Endothelial cell of umbilical vein (primary cell): ENCODE measurements at regions not wholly inside any gene's neighbourhood (a gene's known extent, or its start where the extent isn't known, plus 50 kb on each side); places are given as distances from the start of the nearest gene placed in this dataset.

Experiments
- BruUV-seq: library from RNA; stranded (reverse); fragments of 400-500 nt; replicated peaks from 2 replicates; lab custom pipeline; 2021; lab: Mats Ljungman, UMichigan
- CTCF ChIA-PET: fragments of 300-600, 350-600 bp; sonication (Branson Sonifier 250); formaldehyde crosslinking; loops from one replicate; lab custom pipeline; 2021; ENCODE audit warnings: antibody characterized with exemption, inconsistent platforms; lab: Charles Lee
- POLR2A ChIA-PET: fragments of 300-600, 350-600 bp; sonication (Branson Sonifier 250); formaldehyde crosslinking; loops from one replicate; lab custom pipeline; 2021; ENCODE audit warnings: antibody characterized with exemption, inconsistent platforms; lab: Charles Lee
- DNase-seq: peaks from one replicate; pipeline ENCODE4 v3.0.0-alpha.2; 2011; ENCODE audit warnings: low read depth, low spot score
- FAIRE-seq: peaks from 2 replicates; lab custom pipeline; 2011; peaks lifted over from hg19 to GRCh38; lab: Jason Lieb, UNC
- H2AFZ ChIP-seq: 2 replicates; pipeline ENCODE4 v1.6.0; 2012; ENCODE audit warnings: low read depth, low read length, control low read depth, inconsistent platforms
- H3K27ac ChIP-seq: 2 replicates; pipeline ENCODE4 v1.5.1; 2011; ENCODE audit warnings: low read depth, mild to moderate bottlenecking, control low read depth, low read length, moderate library complexity; ENCODE audit not compliant: insufficient read depth
- H3K27me3 ChIP-seq, 2 experiments: 2 replicates each; pipeline versions ENCODE4 v1.6.0 to v1.6.1; 2011; ENCODE audit warnings: low read length in 2 of 2, mixed read lengths in 1 of 2; ENCODE audit not compliant: control insufficient read depth in 2 of 2, insufficient read depth in 2 of 2
- H3K36me3 ChIP-seq, 2 experiments: 2 replicates in 1 of 2; 3 replicates in 1 of 2; pipeline ENCODE4 v1.5.1; 2011; ENCODE audit warnings: low read length in 2 of 2, mild to moderate bottlenecking in 1 of 2, moderate library complexity in 1 of 2; ENCODE audit not compliant: control insufficient read depth in 2 of 2, insufficient read depth in 2 of 2; ENCODE audit errors: extremely low read depth in 1 of 2
- H3K4me1 ChIP-seq: 3 replicates; pipeline ENCODE4 v1.5.1; 2011; ENCODE audit warnings: mild to moderate bottlenecking, low read length; ENCODE audit not compliant: control insufficient read depth, insufficient read depth; ENCODE audit errors: extremely low read depth
- H3K4me2 ChIP-seq: 2 replicates; pipeline ENCODE4 v1.6.1; 2011; ENCODE audit warnings: low read length, control low read depth, mixed read lengths; ENCODE audit not compliant: insufficient read depth
- H3K4me3 ChIP-seq, 3 experiments: fragments of 200-600 bp in 1 of 3; sonication (generic), shearing (Covaris generic) in 1 of 3; replicated peaks in 1 of 3; 2 replicates each; pipeline ENCODE4 v1.5.1; 2011 to 2016; ENCODE audit warnings: control low read depth in 3 of 3, low read length in 3 of 3, mild to moderate bottlenecking in 2 of 3, inconsistent platforms in 1 of 3, low read depth in 1 of 3, moderate library complexity in 1 of 3; ENCODE audit not compliant: insufficient read depth in 1 of 3
- H3K79me2 ChIP-seq: 2 replicates; pipeline ENCODE4 v1.6.0; 2012; ENCODE audit warnings: low read length, inconsistent platforms; ENCODE audit not compliant: control insufficient read depth, insufficient read depth
- H3K9ac ChIP-seq: replicated peaks from 2 replicates; pipeline ENCODE3; 2011; ENCODE audit warnings: low read length, control low read depth; ENCODE audit not compliant: insufficient read depth; ENCODE audit errors: extremely low read depth
- H3K9me1 ChIP-seq: replicated peaks from 3 replicates; pipeline ENCODE4 v1.6.0; 2011; ENCODE audit warnings: mild to moderate bottlenecking, low read length; ENCODE audit not compliant: control insufficient read depth, insufficient read depth; ENCODE audit errors: extremely low read depth
- H3K9me3 ChIP-seq: replicated peaks from 2 replicates; pipeline ENCODE4 v1.5.1; 2012; ENCODE audit warnings: low read length, inconsistent platforms; ENCODE audit not compliant: control insufficient read depth, insufficient read depth
- H4K20me1 ChIP-seq: replicated peaks from 2 replicates; pipeline ENCODE3; 2011; ENCODE audit warnings: mild to moderate bottlenecking, low read length; ENCODE audit not compliant: control insufficient read depth, insufficient read depth; ENCODE audit errors: extremely low read depth
- EZH2 ChIP-seq: IDR thresholded peaks from 2 replicates; pipeline ENCODE4 v1.6.1; 2012; ENCODE audit warnings: borderline replicate concordance, low read depth, mild to moderate bottlenecking, moderate library complexity, low read length, inconsistent platforms; ENCODE audit not compliant: severe bottlenecking
- FOS ChIP-seq: IDR thresholded peaks from 2 replicates; pipeline ENCODE4 v1.6.1; 2011; ENCODE audit warnings: mild to moderate bottlenecking, low read length, moderate library complexity, borderline replicate concordance; ENCODE audit not compliant: insufficient read depth
- GATA2 ChIP-seq: IDR thresholded peaks from 2 replicates; pipeline ENCODE4 v1.7.0; 2011; ENCODE audit warnings: low read depth, mild to moderate bottlenecking, moderate library complexity, mixed read lengths, low read length; ENCODE audit not compliant: insufficient read length, insufficient read depth
- JUN ChIP-seq: IDR thresholded peaks from 2 replicates; pipeline ENCODE4 v1.6.1; 2011; ENCODE audit warnings: borderline replicate concordance, low read depth; ENCODE audit not compliant: insufficient read length, insufficient read depth
- MYC ChIP-seq: IDR thresholded peaks from one replicate; pipeline ENCODE4 v1.6.1; 2011; ENCODE audit warnings: mild to moderate bottlenecking, low read depth, low read length
- POLR2A ChIP-seq: IDR thresholded peaks from 2 replicates; pipeline ENCODE4 v1.6.1; 2012; ENCODE audit warnings: low read depth, mild to moderate bottlenecking, control low read depth, low read length
- POLR2AphosphoS5 ChIP-seq: IDR thresholded peaks from 2 replicates; pipeline ENCODE4 v1.6.1; 2012; ENCODE audit warnings: low read depth, mild to moderate bottlenecking, control low read depth, low read length, moderate library complexity; ENCODE audit not compliant: insufficient read depth
- dilution Hi-C: fragments of 300-500 bp; cut with MboI; formaldehyde crosslinking; loops from one replicate; pipeline ENCODE4 v1.15.0; 2019; ENCODE audit warnings: low sequenced_read_pairs; ENCODE audit not compliant: extremely low pct_ligation_motif_present
- intact Hi-C: fragments of 100-400 bp; cut with micrococcal nuclease; formaldehyde crosslinking; loops from one replicate; pipeline ENCODE4 v1.10.0; 2022
- TF ChIP-seq, protein P1 (sequence below): IDR thresholded peaks from 2 replicates; pipeline ENCODE4 v1.6.1; 2011; ENCODE audit not compliant: insufficient read depth, insufficient read length
- TF ChIP-seq, protein P2 (sequence below), 2 donors: IDR thresholded peaks; 1 replicate in 1 of 2; 2 replicates in 1 of 2; pipeline ENCODE4 v1.5.1; 2011; ENCODE audit warnings: low read length in 2 of 2, mild to moderate bottlenecking in 2 of 2, moderate library complexity in 2 of 2, control low read depth in 1 of 2, inconsistent platforms in 1 of 2, low read depth in 1 of 2; ENCODE audit not compliant: insufficient read depth in 1 of 2; ENCODE audit errors: extremely low read depth in 1 of 2

DNA sequence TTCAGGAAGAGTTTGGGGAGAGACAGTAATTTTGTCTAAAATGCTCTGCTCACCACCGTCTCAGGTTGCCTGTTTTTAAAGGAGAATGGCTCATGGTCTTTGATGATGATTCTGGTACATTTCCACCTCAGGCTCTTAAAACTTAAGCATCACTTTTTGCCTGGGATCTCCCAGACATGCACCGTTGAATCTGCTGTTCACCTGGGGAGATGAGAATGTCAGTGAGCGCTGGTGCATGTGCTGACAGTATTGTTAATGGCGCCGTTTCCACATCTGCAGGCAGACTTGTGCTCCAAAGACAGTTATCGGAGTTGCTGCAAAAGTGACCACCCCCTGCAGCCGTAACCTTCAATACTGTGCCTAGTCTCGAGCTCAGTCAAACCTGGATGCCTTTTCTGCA, 219.0 kb upstream of the TPM1 start:
- TF ChIP-seq EZH2 (no peak), GATA2 (no peak)
- TF ChIP-seq, protein P1, sequence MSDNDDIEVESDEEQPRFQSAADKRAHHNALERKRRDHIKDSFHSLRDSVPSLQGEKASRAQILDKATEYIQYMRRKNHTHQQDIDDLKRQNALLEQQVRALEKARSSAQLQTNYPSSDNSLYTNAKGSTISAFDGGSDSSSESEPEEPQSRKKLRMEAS, result no peak
- no peaks in the 10 kb centered on the region for H3K79me2 ChIP-seq
- POLR2A ChIA-PET, result no interaction called here
- FAIRE-seq (no peak), DNase-seq (no peak)
- no peak overlapping the region for H3K4me2 ChIP-seq
- no peak overlapping the region for H3K27ac ChIP-seq
- no peak overlapping the region for H2AFZ ChIP-seq
- no peaks in the 10 kb centered on the region for H3K4me1 ChIP-seq
- no peaks in the 10 kb centered on the region for H3K36me3 ChIP-seq
- no peaks in the 10 kb centered on the region for H4K20me1 ChIP-seq
- H3K27me3 ChIP-seq, result peaks cover 0 to 12% of the 10 kb centered on the region in 2 experiments
- no TSS peak for BruUV-seq
- dilution Hi-C loops, result no loop called here
- H3K9ac ChIP-seq, result no peak overlapping the region
- H3K9me3 ChIP-seq, result no peaks in the 10 kb centered on the region
- intact Hi-C loops, result no loop called here
- H3K4me3 ChIP-seq, result no peak overlapping the region
- CTCF ChIA-PET, result no interaction called here
- H3K9me1 ChIP-seq, result no peaks in the 10 kb centered on the region

DNA sequence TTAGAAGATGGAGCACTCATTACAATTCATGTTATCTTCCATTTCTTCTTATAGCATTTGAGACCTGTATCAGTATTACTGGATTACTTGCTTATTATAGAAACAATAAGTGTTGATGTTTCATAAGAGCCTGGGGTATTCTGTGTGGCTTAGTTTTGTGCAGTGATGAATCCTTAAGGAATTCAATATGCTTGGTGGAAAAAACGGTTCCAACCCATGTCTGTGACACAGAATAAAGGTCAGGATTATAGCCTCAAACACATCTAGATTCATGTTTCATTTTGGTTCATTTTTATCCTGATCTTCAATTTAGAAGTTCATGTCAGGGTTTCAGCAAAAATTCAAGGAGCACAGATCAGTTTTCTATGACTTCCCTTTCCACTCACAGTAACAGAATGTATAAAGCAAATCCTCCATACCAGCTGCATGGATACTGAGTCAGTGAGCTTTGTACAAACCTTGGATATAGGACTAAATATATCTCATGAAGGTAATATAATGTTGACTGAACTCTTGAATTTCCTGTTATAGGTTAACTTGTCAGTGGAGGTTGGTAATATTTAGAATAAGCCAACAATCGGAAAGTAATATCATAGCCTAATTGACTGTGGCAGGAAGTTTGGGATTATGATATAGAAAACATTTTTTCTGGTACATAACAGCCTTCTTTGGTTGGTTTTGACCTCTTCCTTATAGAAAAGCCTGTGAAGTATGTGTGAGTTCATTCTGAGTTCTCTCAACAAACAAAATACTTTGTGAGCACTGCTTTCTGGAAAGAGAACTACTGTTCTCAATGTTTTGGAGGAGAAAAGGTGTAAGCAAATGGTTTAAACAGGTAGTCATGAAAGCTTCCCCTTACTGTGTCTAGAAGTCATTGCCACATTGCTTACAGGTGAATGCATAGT, 218.2 kb upstream of the TPM1 start:
- no peak for FAIRE-seq

More for the DNA sequence above, 218.2 kb upstream of the TPM1 start:
- intact Hi-C loops, result no loop called here
- no peak for DNase-seq
- no peaks in the 10 kb centered on the region for H3K79me2 ChIP-seq
- peaks cover 0 to 8% of the 10 kb centered on the region in 2 experiments for H3K27me3 ChIP-seq
- no peak overlapping the region for H3K9ac ChIP-seq
- TF ChIP-seq, protein P2, sequence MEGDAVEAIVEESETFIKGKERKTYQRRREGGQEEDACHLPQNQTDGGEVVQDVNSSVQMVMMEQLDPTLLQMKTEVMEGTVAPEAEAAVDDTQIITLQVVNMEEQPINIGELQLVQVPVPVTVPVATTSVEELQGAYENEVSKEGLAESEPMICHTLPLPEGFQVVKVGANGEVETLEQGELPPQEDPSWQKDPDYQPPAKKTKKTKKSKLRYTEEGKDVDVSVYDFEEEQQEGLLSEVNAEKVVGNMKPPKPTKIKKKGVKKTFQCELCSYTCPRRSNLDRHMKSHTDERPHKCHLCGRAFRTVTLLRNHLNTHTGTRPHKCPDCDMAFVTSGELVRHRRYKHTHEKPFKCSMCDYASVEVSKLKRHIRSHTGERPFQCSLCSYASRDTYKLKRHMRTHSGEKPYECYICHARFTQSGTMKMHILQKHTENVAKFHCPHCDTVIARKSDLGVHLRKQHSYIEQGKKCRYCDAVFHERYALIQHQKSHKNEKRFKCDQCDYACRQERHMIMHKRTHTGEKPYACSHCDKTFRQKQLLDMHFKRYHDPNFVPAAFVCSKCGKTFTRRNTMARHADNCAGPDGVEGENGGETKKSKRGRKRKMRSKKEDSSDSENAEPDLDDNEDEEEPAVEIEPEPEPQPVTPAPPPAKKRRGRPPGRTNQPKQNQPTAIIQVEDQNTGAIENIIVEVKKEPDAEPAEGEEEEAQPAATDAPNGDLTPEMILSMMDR (IDR thresholded peaks at IDR 0.05; ENCODE audit: extremely low read depth in 1 of 2, insufficient read depth in 1 of 2, low read depth in 1 of 2, low read length in 2 of 2), result no peak
- TF ChIP-seq GATA2, result no peak
- TF ChIP-seq POLR2A, result no peak
- TF ChIP-seq EZH2, result no peak
- TF ChIP-seq FOS, result no peak
- TF ChIP-seq, protein P1, result no peak
- TF ChIP-seq MYC, result no peak
- no peak for TF ChIP-seq POLR2AphosphoS5
- no peak for TF ChIP-seq JUN
- dilution Hi-C loops, result no loop called here
- H3K4me1 ChIP-seq, result no peaks in the 10 kb centered on the region
- no peaks in the 10 kb centered on the region for H3K9me1 ChIP-seq
- H3K27ac ChIP-seq, result no peak overlapping the region
- ChIA-PET CTCF (no interaction called here), POLR2A (no interaction called here)
- BruUV-seq, result no TSS peak
- H3K4me3 ChIP-seq, result no peak overlapping the region
- no peak overlapping the region for H3K4me2 ChIP-seq
- no peaks in the 10 kb centered on the region for H4K20me1 ChIP-seq
- no peaks in the 10 kb centered on the region for H3K9me3 ChIP-seq
- H2AFZ ChIP-seq, result no peak overlapping the region
- H3K36me3 ChIP-seq, result no peaks in the 10 kb centered on the region
